GM18498 (cell line): ENCODE measurements at regions not wholly inside any gene's neighbourhood (a gene's known extent, or its start where the extent isn't known, plus 50 kb on each side); places are given as distances from the start of the nearest gene placed in this dataset.

Experiments used
- ATAC-seq: cut with Tn5 transposase; IDR thresholded peaks from one replicate; pipeline ENCODE4 v1.9.1; 2021; ENCODE audit warnings: mild to moderate bottlenecking, moderate library complexity; ENCODE audit not compliant: unreplicated experiment

- ATAC-seq, result no peak
Measured at GRCh38 chr2:6443061-6443823, 422.5 kb downstream of the CMPK2 start.

- no peak for ATAC-seq
Measured at GRCh38 chr2:6444514-6444913, 421.2 kb downstream of the CMPK2 start.

GRCh38 chr2:6445156-6445555 is 420.6 kb downstream of the CMPK2 start:
- ATAC-seq, result no peak

- ATAC-seq, result no peak
Measured at GRCh38 chr2:6446938-6447608, 418.6 kb downstream of the CMPK2 start.

GRCh38 chr2:6448893-6449292 is 416.8 kb downstream of the CMPK2 start:
- ATAC-seq, result no peak

GRCh38 chr2:6449343-6449742 is 416.4 kb downstream of the CMPK2 start:
- ATAC-seq, result no peak

- ATAC-seq, result no peak
Measured at GRCh38 chr2:6452702-6453481, 412.8 kb downstream of the CMPK2 start.

- no peak for ATAC-seq
Measured at GRCh38 chr2:6454286-6454990, 411.3 kb downstream of the CMPK2 start.

GRCh38 chr2:6459138-6459537 is 406.6 kb downstream of the CMPK2 start:
- ATAC-seq, result no peak

GRCh38 chr2:6470518-6470917 is 395.2 kb downstream of the CMPK2 start:
- ATAC-seq, result no peak

GRCh38 chr2:6471419-6471818 is 394.3 kb downstream of the CMPK2 start:
- ATAC-seq, result no peak

GRCh38 chr2:6474161-6475140 is 391.3 kb downstream of the CMPK2 start:
- no peak for ATAC-seq

- peak; percentile 43 for ATAC-seq
Measured at GRCh38 chr2:6475155-6475940, 390.4 kb downstream of the CMPK2 start.

GRCh38 chr2:6480514-6480913 is 385.2 kb downstream of the CMPK2 start:
- no peak for ATAC-seq

- ATAC-seq, result no peak
Measured at GRCh38 chr2:6482256-6482655, 383.5 kb downstream of the CMPK2 start.

GRCh38 chr2:6487765-6488164 is 377.9 kb downstream of the CMPK2 start:
- no peak for ATAC-seq

GRCh38 chr2:6492573-6492972 is 373.1 kb downstream of the CMPK2 start:
- ATAC-seq, result no peak

GRCh38 chr2:6493266-6493665 is 372.4 kb downstream of the CMPK2 start:
- no peak for ATAC-seq

- no peak for ATAC-seq
Measured at GRCh38 chr2:6493669-6494068, 372.0 kb downstream of the CMPK2 start.
